ENCODE measurements at regions not wholly inside any gene's neighbourhood (a gene's known extent, or its start where the extent isn't known, plus 50 kb on each side); places are given as distances from the start of the nearest gene placed in this dataset.

DNA sequence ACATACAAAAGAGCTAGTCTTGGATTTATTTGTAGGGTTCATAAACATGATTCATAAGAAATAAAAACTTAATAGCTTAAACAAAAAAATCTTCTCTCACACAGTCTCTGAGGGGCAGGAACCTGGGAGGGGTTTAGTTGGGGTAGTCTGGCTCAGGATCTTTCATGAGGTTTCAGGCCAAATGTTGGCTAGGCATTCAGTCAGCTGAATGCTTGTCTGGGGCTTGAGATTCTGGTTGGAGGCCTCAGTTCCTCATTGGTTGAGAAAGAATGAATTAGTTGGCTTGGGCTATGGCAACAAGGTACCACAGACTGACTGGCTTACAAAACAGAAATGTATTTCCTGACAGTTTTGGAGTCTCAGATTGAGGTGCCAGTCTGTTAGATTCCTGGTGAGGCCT is 74.3 kb downstream of the ANKRD7 start:
- Histone ChIP-seq H4K20me1 (ENCODE audit: control insufficient read depth, insufficient read depth, low read depth, low read length) (no peaks in the 10 kb centered on the region), H3K4me2 (ENCODE audit: low read length) (no peak overlapping the region), H3K27ac (ENCODE audit: low read depth, low read length) (no peak overlapping the region), H3K36me3 (ENCODE audit: control insufficient read depth, low read length) (no peaks in the 10 kb centered on the region), H3K27me3 (ENCODE audit: control insufficient read depth, low read length) (peaks cover 55% of the 10 kb centered on the region), H3K4me3 (ENCODE audit: low read length) (no peak overlapping the region), H3F3A (ENCODE audit: control insufficient read depth, insufficient read depth) (no peaks in the 10 kb centered on the region), H3K9me2 (replicated peaks; ENCODE audit: control insufficient read depth, low read length) (no peaks in the 10 kb centered on the region), H3K79me2 (ENCODE audit: control insufficient read depth, low read length) (no peaks in the 10 kb centered on the region), H3K4me1 (ENCODE audit: control insufficient read depth, low read length) (no peaks in the 10 kb centered on the region), H3K9me3 (ENCODE audit: control insufficient read depth, insufficient read depth, low read length) (no peaks in the 10 kb centered on the region)
- TF ChIP-seq EZH2phosphoT487 (IDR thresholded peaks at IDR 0.05; ENCODE audit: borderline replicate concordance, low read length) = no peak
- TF ChIP-seq, protein P1, sequence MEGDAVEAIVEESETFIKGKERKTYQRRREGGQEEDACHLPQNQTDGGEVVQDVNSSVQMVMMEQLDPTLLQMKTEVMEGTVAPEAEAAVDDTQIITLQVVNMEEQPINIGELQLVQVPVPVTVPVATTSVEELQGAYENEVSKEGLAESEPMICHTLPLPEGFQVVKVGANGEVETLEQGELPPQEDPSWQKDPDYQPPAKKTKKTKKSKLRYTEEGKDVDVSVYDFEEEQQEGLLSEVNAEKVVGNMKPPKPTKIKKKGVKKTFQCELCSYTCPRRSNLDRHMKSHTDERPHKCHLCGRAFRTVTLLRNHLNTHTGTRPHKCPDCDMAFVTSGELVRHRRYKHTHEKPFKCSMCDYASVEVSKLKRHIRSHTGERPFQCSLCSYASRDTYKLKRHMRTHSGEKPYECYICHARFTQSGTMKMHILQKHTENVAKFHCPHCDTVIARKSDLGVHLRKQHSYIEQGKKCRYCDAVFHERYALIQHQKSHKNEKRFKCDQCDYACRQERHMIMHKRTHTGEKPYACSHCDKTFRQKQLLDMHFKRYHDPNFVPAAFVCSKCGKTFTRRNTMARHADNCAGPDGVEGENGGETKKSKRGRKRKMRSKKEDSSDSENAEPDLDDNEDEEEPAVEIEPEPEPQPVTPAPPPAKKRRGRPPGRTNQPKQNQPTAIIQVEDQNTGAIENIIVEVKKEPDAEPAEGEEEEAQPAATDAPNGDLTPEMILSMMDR (IDR thresholded peaks at IDR 0.05; ENCODE audit: low read depth, low read length, poor library complexity, severe bottlenecking) = no peak

DNA sequence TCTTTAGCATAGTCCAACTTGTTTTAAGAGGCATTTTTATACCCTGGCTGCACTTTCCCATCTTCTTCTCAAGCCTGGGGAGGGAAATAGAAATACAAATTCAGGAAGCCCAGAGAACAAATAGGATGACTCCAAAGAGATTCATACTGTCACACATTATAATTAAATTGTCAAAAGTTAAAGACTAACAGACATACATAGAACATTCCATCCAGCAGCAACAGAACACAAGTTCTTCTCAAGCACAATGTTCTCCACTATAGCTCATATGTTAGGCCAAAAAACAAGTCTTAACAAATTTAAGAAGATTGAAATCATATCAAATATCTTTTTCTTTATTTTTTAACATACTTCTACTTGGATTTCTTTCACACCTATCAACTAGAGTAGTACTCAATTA is 75.7 kb downstream of the ANKRD7 start:
- Histone ChIP-seq H3F3A (ENCODE audit: control insufficient read depth, insufficient read depth) (no peaks in the 10 kb centered on the region), H3K27me3 (ENCODE audit: control insufficient read depth, low read length) (peaks cover 50% of the 10 kb centered on the region), H3K36me3 (ENCODE audit: control insufficient read depth, low read length) (no peaks in the 10 kb centered on the region), H3K9me3 (ENCODE audit: control insufficient read depth, insufficient read depth, low read length) (no peaks in the 10 kb centered on the region), H3K27ac (ENCODE audit: low read depth, low read length) (no peak overlapping the region), H3K9me2 (replicated peaks; ENCODE audit: control insufficient read depth, low read length) (no peaks in the 10 kb centered on the region), H3K4me1 (ENCODE audit: control insufficient read depth, low read length) (no peaks in the 10 kb centered on the region), H4K20me1 (ENCODE audit: control insufficient read depth, insufficient read depth, low read depth, low read length) (no peaks in the 10 kb centered on the region), H3K4me2 (ENCODE audit: low read length) (no peak overlapping the region), H3K4me3 (ENCODE audit: low read length) (no peak overlapping the region), H3K79me2 (ENCODE audit: control insufficient read depth, low read length) (no peaks in the 10 kb centered on the region)
- no peak for TF ChIP-seq EZH2phosphoT487 (IDR thresholded peaks at IDR 0.05; ENCODE audit: borderline replicate concordance, low read length)
- TF ChIP-seq, protein P1 (IDR thresholded peaks at IDR 0.05; ENCODE audit: low read depth, low read length, poor library complexity, severe bottlenecking) = no peak

DNA sequence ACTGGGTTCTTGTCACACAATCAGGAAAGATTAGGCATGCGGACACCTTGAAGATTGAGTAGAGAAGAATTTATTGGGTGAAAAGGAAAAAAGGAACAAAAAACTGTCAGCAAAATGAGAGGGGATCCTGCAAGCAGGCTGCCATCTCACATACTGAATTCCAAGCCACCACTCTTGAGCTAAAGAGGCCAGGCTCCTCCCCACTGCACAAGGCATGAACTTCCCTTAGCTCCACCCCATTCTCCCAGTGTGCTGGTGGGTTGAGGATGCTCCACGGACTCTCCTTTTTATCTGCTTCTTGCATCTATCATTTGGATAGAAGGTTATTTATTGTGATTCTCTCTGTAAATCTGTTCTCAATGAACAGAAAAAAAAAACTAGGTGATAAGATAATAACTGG is 79.6 kb downstream of the ANKRD7 start:
- TF ChIP-seq, protein P1 (IDR thresholded peaks at IDR 0.05; ENCODE audit: low read depth, low read length, poor library complexity, severe bottlenecking) = no peak
- no peak for TF ChIP-seq EZH2phosphoT487 (IDR thresholded peaks at IDR 0.05; ENCODE audit: borderline replicate concordance, low read length)
- Histone ChIP-seq H3K9me2 (replicated peaks; ENCODE audit: control insufficient read depth, low read length) (no peaks in the 10 kb centered on the region), H3K27me3 (ENCODE audit: control insufficient read depth, low read length) (peaks cover 35% of the 10 kb centered on the region), H3K4me1 (ENCODE audit: control insufficient read depth, low read length) (no peaks in the 10 kb centered on the region), H3K4me3 (ENCODE audit: low read length) (no peak overlapping the region), H4K20me1 (ENCODE audit: control insufficient read depth, insufficient read depth, low read depth, low read length) (no peaks in the 10 kb centered on the region), H3F3A (ENCODE audit: control insufficient read depth, insufficient read depth) (no peaks in the 10 kb centered on the region), H3K27ac (ENCODE audit: low read depth, low read length) (no peak overlapping the region), H3K4me2 (ENCODE audit: low read length) (no peak overlapping the region), H3K79me2 (ENCODE audit: control insufficient read depth, low read length) (no peaks in the 10 kb centered on the region), H3K36me3 (ENCODE audit: control insufficient read depth, low read length) (no peaks in the 10 kb centered on the region), H3K9me3 (ENCODE audit: control insufficient read depth, insufficient read depth, low read length) (peaks cover 10% of the 10 kb centered on the region; the same call in 1 of the 2 replicates)

DNA sequence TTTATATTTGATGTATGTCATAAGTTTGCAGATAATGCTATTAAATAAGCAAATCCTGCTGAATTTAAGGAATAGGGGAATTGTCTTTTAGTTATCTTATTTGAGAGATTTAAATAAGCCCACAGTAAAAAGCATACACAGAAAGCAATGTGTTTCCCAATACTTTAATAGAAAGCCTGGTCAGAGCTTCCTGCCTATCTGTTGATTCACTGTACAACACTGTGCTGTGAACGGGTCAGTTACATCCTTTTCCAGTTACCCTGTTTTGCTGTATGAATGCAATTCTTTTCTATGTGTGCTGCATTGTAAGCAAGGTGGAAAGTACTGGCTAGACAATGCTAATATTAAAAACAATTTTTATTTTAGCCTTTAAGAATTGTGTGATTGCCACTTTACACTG is 81.2 kb downstream of the ANKRD7 start:
- Histone ChIP-seq H3K79me2 (ENCODE audit: control insufficient read depth, low read length) (no peaks in the 10 kb centered on the region), H3K27me3 (ENCODE audit: control insufficient read depth, low read length) (peaks cover 30% of the 10 kb centered on the region), H3K9me3 (ENCODE audit: control insufficient read depth, insufficient read depth, low read length) (peaks cover 12% of the 10 kb centered on the region; the same call in 1 of the 2 replicates), H3K4me3 (ENCODE audit: low read length) (no peak overlapping the region), H3K36me3 (ENCODE audit: control insufficient read depth, low read length) (no peaks in the 10 kb centered on the region), H4K20me1 (ENCODE audit: control insufficient read depth, insufficient read depth, low read depth, low read length) (no peaks in the 10 kb centered on the region), H3K9me2 (replicated peaks; ENCODE audit: control insufficient read depth, low read length) (no peaks in the 10 kb centered on the region), H3K4me1 (ENCODE audit: control insufficient read depth, low read length) (no peaks in the 10 kb centered on the region), H3K4me2 (ENCODE audit: low read length) (no peak overlapping the region), H3K27ac (ENCODE audit: low read depth, low read length) (no peak overlapping the region), H3F3A (ENCODE audit: control insufficient read depth, insufficient read depth) (no peaks in the 10 kb centered on the region)
- TF ChIP-seq, protein P1 (IDR thresholded peaks at IDR 0.05; ENCODE audit: low read depth, low read length, poor library complexity, severe bottlenecking) = no peak

Data from DOHH2 (cell line).